Epithelial cell of prostate (primary cell): ENCODE measurements at regions not wholly inside any gene's neighbourhood (a gene's known extent, or its start where the extent isn't known, plus 50 kb on each side); places are given as distances from the start of the nearest gene placed in this dataset.
"Not testable (repeated sequence)": the region's sequence is repeated elsewhere in the genome, so short reads cannot be mapped to it uniquely, and the experiment has no call there.

ENCODE experiments used
- DNase-seq: peaks from one replicate; pipeline ENCODE4 v3.0.0-alpha.2; 2011; ENCODE audit warnings: low read depth, low spot score
- H3K27ac ChIP-seq: fragments of 450-650 bp; 2 replicates; pipeline ENCODE4 v1.5.1; 2017; ENCODE audit warnings: mild to moderate bottlenecking

GRCh38 chr7:149570784-149571183, 73.2 kb upstream of the ZNF746 start:
- no peak overlapping the region for H3K27ac ChIP-seq
- DNase-seq = no peak

DNA sequence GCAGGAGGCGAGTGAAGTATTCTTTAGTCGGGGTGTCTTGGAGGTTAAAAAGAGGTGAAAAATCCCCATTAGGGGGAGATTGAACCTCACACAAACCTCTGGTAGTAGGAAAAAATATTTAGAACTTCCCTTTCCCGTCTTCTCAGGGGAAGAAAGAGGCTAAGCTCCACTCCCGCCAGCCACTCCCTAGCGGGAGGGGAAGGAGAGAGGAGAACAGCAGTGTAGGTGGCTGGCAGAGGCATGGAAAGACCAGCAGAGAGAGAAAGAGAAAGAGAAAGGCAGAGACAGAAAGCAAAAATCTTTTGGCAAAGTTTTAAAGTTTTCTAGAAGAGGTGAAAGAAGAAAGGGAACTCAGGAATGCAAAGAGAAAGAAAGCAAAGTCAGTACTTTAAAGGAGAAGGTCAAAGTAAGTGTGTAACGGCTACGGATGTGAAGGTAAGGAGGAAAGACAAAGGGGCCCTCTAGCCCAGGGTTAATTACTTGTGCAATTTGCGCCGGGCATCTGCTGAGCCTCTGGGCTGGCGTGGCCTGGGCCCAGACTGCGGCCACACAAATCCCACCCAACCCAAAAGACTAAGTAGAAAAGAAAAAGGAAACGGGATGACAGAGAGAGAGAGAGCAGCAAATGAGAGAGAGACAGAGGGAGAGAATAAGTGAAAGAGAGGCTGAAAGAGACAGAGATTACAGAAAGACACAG, 72.3 kb upstream of the ZNF746 start:
- no peak for DNase-seq
- no peak overlapping the region for H3K27ac ChIP-seq

GRCh38 chr7:149569025-149569725, 71.6 kb upstream of the ZNF746 start:
- no peak for DNase-seq

DNA sequence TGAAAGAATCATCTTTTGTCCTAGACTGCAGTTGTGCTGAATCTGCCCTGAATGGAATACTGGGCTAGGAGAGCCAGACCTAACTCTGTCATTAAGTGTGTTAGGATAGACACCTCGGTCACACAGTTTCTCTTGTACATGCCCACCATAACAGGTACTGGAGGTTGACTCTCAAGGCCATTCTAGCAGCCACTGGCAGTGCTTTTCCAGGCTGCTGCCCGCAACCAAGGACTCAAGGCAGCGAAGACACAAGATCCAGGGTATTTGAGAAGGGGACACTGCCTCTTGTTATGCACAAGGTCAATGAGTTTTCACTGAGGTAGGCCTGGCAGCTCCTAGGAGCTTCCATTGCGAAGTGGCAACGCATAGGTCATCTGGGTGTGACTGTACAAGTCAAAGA, 70.6 kb upstream of the ZNF746 start:
- DNase-seq = no peak
- H3K27ac ChIP-seq = no peak overlapping the region

More at GRCh38 chr7:149569025-149569725, 71.6 kb upstream of the ZNF746 start:
- H3K27ac ChIP-seq = no peak overlapping the region

GRCh38 chr7:149566103-149566502, 68.5 kb upstream of the ZNF746 start:
- DNase-seq = no peak
- H3K27ac ChIP-seq = no peak overlapping the region

DNA sequence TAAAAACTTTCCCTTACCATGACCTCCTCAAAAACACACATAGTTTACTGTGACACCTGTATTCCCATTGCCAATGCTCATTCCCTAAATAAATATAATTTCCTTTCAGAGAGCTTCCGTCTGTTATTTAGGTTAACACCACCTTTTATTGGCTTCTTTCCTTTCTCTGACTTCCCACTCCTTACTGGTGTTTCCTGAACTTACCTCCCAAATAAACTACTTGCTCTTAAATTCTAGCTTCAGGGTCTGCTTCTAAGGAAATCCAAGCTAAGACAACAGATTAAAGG, 67.4 kb upstream of the ZNF746 start:
- no peak overlapping the region for H3K27ac ChIP-seq
- no peak for DNase-seq

DNA sequence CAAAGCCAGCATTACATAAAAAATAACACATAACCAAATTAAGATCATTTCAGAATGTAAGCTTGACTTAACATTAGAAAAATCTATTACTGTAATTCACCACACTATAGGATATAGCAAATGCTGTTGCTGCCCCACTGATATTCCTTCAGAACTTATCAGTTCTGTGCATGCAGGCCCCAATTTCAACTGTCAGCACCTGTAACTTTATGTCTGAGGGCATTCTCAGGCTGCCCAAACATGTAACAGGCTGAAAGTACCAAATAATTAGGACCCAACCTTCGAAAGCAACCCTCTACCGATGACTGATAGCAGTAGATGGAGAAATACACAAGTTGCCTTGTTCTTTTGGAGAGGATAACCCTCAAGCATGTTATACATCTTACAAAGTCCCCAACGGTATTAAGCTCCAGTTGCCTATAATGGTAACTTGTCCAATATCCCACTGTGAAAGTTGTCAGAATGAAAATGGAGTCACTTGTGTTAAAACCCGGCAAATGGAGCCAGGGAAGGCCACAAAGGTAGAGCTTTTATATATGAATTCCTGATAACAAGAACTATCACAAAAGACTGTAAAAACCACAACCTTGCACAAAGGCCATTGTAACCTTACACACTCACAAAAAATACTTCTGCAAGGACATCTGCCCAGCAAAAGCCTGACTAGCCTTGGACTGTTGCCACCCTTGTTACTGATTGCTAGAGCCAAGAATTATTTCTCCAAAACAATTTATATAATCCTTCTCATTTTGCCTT, 66.9 kb upstream of the ZNF746 start:
- no peak overlapping the region for H3K27ac ChIP-seq

GRCh38 chr7:149562602-149563001, 65.0 kb upstream of the ZNF746 start:
- H3K27ac ChIP-seq = no peak overlapping the region
- DNase-seq = no peak

More for the DNA sequence above, 66.9 kb upstream of the ZNF746 start:
- no peak for DNase-seq

GRCh38 chr7:149561072-149561471, 63.5 kb upstream of the ZNF746 start:
- DNase-seq = no peak
- peak overlapping the region; percentile 83 for H3K27ac ChIP-seq

GRCh38 chr7:149559711-149560110, 62.1 kb upstream of the ZNF746 start:
- DNase-seq = peak; percentile 24
- H3K27ac ChIP-seq = peak overlapping the region; percentile 83

DNA sequence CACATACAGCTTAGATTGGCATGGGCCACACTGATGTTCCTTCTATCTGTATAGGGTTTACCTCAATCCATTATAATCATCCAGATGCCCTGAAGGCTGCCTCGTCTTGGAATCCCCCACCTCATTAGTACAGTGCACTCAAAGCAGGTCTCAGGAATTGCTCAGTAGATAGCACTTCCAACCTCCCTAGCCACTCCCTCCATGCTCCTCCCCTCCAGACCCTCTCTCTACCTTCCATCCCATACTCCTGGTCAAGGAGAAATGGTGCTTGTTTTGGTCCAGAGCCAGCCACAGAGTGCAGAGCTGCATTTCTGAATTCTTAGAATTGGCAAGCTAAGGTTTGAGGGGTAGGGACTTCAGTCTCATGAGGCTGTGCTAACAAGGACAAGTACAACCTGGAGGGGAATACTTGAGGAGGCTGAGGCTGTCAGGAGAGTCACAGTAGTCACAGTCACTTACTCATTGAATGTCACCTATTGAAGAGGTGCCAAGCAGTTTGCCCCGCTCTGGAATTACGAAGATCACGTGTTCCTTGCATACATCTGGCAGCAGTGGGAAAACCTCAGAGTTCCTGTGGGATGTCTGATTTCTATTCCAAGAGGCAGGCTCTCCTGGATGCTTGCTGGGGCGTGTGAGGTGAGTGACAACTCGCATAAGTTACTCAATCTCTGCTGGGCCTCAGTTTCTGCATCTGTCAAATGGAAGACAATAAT, 60.7 kb upstream of the ZNF746 start:
- peak overlapping the region; percentile 83 for H3K27ac ChIP-seq
- peak; percentile 41 for DNase-seq

GRCh38 chr7:149556525-149556924, 58.9 kb upstream of the ZNF746 start:
- not testable (repeated sequence) for H3K27ac ChIP-seq, DNase-seq

DNA sequence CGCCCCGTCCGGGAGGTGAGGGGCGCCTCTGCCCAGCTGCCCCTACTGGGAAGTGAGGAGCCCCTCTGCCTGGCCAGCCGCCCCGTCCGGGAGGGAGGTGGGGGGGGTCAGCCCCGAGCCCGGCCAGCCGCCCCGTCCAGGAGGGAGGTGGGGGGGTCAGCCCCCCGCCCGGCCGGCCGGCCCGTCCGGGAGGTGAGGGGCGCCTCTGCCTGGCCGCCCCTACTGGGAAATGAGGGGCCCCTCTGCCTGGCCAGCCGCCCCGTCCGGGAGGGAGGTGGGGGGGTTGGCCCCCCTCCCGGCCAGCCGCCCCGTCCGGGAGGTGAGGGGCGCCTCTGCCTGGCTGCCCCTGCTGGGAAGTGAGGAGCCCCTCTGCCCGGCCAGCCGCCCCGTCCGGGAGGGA, 57.2 kb upstream of the ZNF746 start:
- not testable (repeated sequence) for H3K27ac ChIP-seq, DNase-seq

DNA sequence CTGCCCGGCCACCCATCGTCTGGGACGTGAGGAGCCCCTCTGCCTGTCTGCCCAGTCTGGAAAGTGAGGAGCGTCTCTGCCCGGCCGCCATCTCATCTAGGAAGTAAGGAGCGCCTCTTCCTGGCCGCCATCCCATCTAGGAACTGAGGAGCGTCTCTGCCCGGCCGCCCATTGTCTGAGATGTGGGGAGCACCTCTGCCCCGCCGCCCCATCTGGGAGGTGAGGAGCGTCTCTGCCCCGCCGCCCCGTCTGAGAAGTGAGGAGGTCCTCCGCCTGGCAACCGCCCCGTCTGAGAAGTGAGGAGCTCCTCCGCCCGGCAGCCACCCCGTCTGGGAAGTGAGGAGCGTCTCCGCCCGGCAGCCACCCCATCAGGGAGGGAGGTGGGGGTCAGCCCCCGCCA, 56.4 kb upstream of the ZNF746 start:
- H3K27ac ChIP-seq, DNase-seq: not testable (repeated sequence)

DNA sequence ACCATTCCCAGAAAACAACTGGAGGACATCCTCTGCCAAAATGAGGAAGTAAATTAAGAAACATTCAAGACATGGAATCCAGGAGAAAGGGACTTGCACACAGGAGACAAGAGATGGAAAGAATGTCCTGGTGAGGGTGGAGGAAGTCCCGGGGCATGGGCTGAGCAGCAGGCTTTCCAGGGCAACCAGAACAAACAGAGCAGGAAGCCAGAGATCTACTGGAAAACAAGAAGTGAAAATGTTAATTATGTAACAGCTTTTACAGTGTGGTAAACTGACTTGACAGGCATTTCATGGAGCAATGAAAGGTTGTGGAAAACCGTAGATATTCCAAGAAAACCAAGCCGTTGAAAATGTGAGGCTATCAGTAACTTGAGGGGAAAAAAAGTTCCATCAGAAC, 55.2 kb upstream of the ZNF746 start:
- H3K27ac ChIP-seq = no peak overlapping the region
- DNase-seq = no peak
